Mesenchymal stem cell (in vitro differentiated cells and primary cell): ENCODE measurements at regions not wholly inside any gene's neighbourhood (a gene's known extent, or its start where the extent isn't known, plus 50 kb on each side); places are given as distances from the start of the nearest gene placed in this dataset.
A peak's percentile ranks its signal among the peaks of the same experiment; 100 is the strongest.

Source experiments
- DNase-seq: peaks from one replicate; pipeline ENCODE4 v3.0.0-alpha.2; 2013
- H2AFZ ChIP-seq: one replicate; pipeline ENCODE4 v1.6.1; 2013; ENCODE audit warnings: low read depth, mild to moderate bottlenecking, control low read depth, inconsistent platforms, low read length, moderate library complexity
- H2AK5ac ChIP-seq: 2 replicates; pipeline ENCODE4 v1.6.1; 2013; ENCODE audit warnings: low read length, moderate library complexity, mild to moderate bottlenecking, inconsistent platforms; ENCODE audit not compliant: severe bottlenecking
- H2BK120ac ChIP-seq: one replicate; pipeline ENCODE4 v1.6.1; 2013; ENCODE audit warnings: low read depth, mild to moderate bottlenecking, inconsistent platforms, low read length, moderate library complexity
- H2BK12ac ChIP-seq, 2 experiments: one replicate each; pipeline ENCODE4 v1.6.1; 2013; ENCODE audit warnings: inconsistent platforms in 2 of 2, low read length in 2 of 2, mild to moderate bottlenecking in 2 of 2, moderate library complexity in 2 of 2, control low read depth in 1 of 2
- H2BK15ac ChIP-seq: one replicate; pipeline ENCODE4 v1.6.1; 2013; ENCODE audit warnings: mild to moderate bottlenecking, low read depth, inconsistent platforms; ENCODE audit not compliant: poor library complexity, severe bottlenecking
- H2BK5ac ChIP-seq: 2 replicates; pipeline ENCODE4 v1.6.1; 2013; ENCODE audit warnings: low read depth, mild to moderate bottlenecking, low read length, control low read depth, inconsistent platforms; ENCODE audit not compliant: poor library complexity, severe bottlenecking
- H3K14ac ChIP-seq, 2 experiments: one replicate each; pipeline ENCODE4 v1.6.1; 2013; ENCODE audit warnings: inconsistent platforms in 2 of 2, low read length in 2 of 2, control low read depth in 1 of 2, mild to moderate bottlenecking in 1 of 2, moderate library complexity in 1 of 2
- H3K18ac ChIP-seq, 2 experiments: one replicate each; pipeline ENCODE4 v1.6.1; 2013; ENCODE audit warnings: inconsistent platforms in 2 of 2, low read length in 2 of 2, control low read depth in 1 of 2, low read depth in 1 of 2, mild to moderate bottlenecking in 1 of 2
- H3K23ac ChIP-seq, 2 experiments: one replicate each; pipeline ENCODE4 v1.6.1; 2013; ENCODE audit warnings: inconsistent platforms in 2 of 2, low read length in 2 of 2, mild to moderate bottlenecking in 2 of 2, moderate library complexity in 2 of 2, control low read depth in 1 of 2
- H3K27ac ChIP-seq: 2 replicates; pipeline ENCODE4 v1.5.1; 2013; ENCODE audit warnings: mild to moderate bottlenecking, moderate library complexity, low read length, control low read depth, inconsistent platforms; ENCODE audit not compliant: poor library complexity, severe bottlenecking
- H3K27me3 ChIP-seq, 2 experiments: 2 replicates each; pipeline versions ENCODE4 v1.6.1 to v1.7.0; 2013; ENCODE audit warnings: low read length in 2 of 2, mild to moderate bottlenecking in 2 of 2, moderate library complexity in 2 of 2, control low read depth in 1 of 2, inconsistent platforms in 1 of 2; ENCODE audit not compliant: control insufficient read depth in 1 of 2, insufficient read depth in 1 of 2
- H3K36me3 ChIP-seq, 2 experiments: 2 replicates each; pipeline versions ENCODE4 v1.6.1 to v1.7.0; 2013; ENCODE audit warnings: low read length in 2 of 2, control low read depth in 1 of 2, inconsistent platforms in 1 of 2, low read depth in 1 of 2, mild to moderate bottlenecking in 1 of 2; ENCODE audit not compliant: insufficient read depth in 2 of 2, control insufficient read depth in 1 of 2
- H3K4ac ChIP-seq, 2 experiments: one replicate each; pipeline ENCODE4 v1.6.1; 2013; ENCODE audit warnings: inconsistent platforms in 2 of 2, low read length in 2 of 2, mild to moderate bottlenecking in 2 of 2, moderate library complexity in 2 of 2, control low read depth in 1 of 2, low read depth in 1 of 2
- H3K4me1 ChIP-seq: 2 replicates; pipeline ENCODE4 v1.6.1; 2013; ENCODE audit warnings: low read depth, low read length, control low read depth; ENCODE audit not compliant: control insufficient read depth, insufficient read depth
- H3K4me2 ChIP-seq: 2 replicates; pipeline ENCODE4 v1.6.1; 2013; ENCODE audit warnings: low read length, mild to moderate bottlenecking, inconsistent platforms; ENCODE audit not compliant: poor library complexity, severe bottlenecking
- H3K4me3 ChIP-seq, 2 experiments: 2 replicates each; pipeline versions ENCODE4 v1.5.1 to v1.7.0; 2013; ENCODE audit warnings: low read length in 2 of 2, mild to moderate bottlenecking in 2 of 2, control low read depth in 1 of 2, low read depth in 1 of 2; ENCODE audit not compliant: insufficient read depth in 1 of 2
- H3K79me1 ChIP-seq: replicated peaks from 2 replicates; pipeline ENCODE4 v1.6.1; 2013; ENCODE audit warnings: mild to moderate bottlenecking, control low read depth, low read length, inconsistent platforms; ENCODE audit not compliant: poor library complexity, severe bottlenecking
- H3K9ac ChIP-seq: 2 replicates; pipeline ENCODE4 v1.7.0; 2013; ENCODE audit warnings: mild to moderate bottlenecking, low read length, moderate library complexity
- H3K9me3 ChIP-seq: 2 replicates; pipeline ENCODE4 v1.7.0; 2013; ENCODE audit warnings: mild to moderate bottlenecking, low read length; ENCODE audit not compliant: control insufficient read depth
- H4K8ac ChIP-seq: one replicate; pipeline ENCODE4 v1.6.1; 2013; ENCODE audit warnings: inconsistent platforms, mild to moderate bottlenecking, low read length, moderate library complexity
- H4K91ac ChIP-seq: one replicate; pipeline ENCODE4 v1.6.1; 2013; ENCODE audit warnings: mild to moderate bottlenecking, low read length, inconsistent platforms
- WGBS: methylation state at CpG from one replicate; pipeline ENCODE4 v1.1.7; 2013; ENCODE audit warnings: mixed read lengths; 5-methylcytosine and 5-hydroxymethylcytosine counted together

- H4K91ac ChIP-seq: no peak overlapping the region
- no peak overlapping the region for H2AK5ac ChIP-seq
- peak overlapping the region in 1 of 2 experiments; percentile 40 for H3K4me3 ChIP-seq
- 33% methylated on average over 1 of the region's 2 CpGs for WGBS
- no peaks in the 10 kb centered on the region for H3K79me1 ChIP-seq
- H3K23ac ChIP-seq: no peak overlapping the region
- H3K36me3 ChIP-seq: no peaks in the 10 kb centered on the region
- no peak overlapping the region for H2BK12ac ChIP-seq
- no peak overlapping the region for H3K4ac ChIP-seq
- no peak overlapping the region for H2AFZ ChIP-seq
- no peak overlapping the region for H3K18ac ChIP-seq
- no peak overlapping the region for H2BK15ac ChIP-seq
- H3K9ac ChIP-seq: no peak overlapping the region
- no peaks in the 10 kb centered on the region for H3K9me3 ChIP-seq
- no peak overlapping the region for H3K14ac ChIP-seq
- H3K27me3 ChIP-seq: no peaks in the 10 kb centered on the region
- no peak overlapping the region for H2BK5ac ChIP-seq
- H3K4me2 ChIP-seq: no peak overlapping the region
- no peak overlapping the region for H4K8ac ChIP-seq
- no peaks in the 10 kb centered on the region for H3K4me1 ChIP-seq
- DNase-seq: no peak
- no peak overlapping the region for H2BK120ac ChIP-seq
- no peak overlapping the region for H3K27ac ChIP-seq
Observed at GRCh38 chr4:20403290-20403689, 151.6 kb downstream of the SLIT2 start.

GRCh38 chr4:20403846-20404245, 152.1 kb downstream of the SLIT2 start:
- H3K9ac ChIP-seq: no peak overlapping the region
- no peak overlapping the region for H3K4me3 ChIP-seq
- WGBS: 80% methylated on average over 1 of the region's 1 CpG
- H2BK15ac ChIP-seq: no peak overlapping the region
- no peak overlapping the region for H3K18ac ChIP-seq
- no peak overlapping the region for H2BK120ac ChIP-seq
- no peak overlapping the region for H3K27ac ChIP-seq
- H3K23ac ChIP-seq: no peak overlapping the region
- H3K79me1 ChIP-seq: no peaks in the 10 kb centered on the region
- no peak overlapping the region for H2AK5ac ChIP-seq
- H3K9me3 ChIP-seq: no peaks in the 10 kb centered on the region
- DNase-seq: no peak
- no peak overlapping the region for H4K8ac ChIP-seq
- H2BK5ac ChIP-seq: no peak overlapping the region
- H3K14ac ChIP-seq: no peak overlapping the region
- no peaks in the 10 kb centered on the region for H3K27me3 ChIP-seq
- no peak overlapping the region for H3K4ac ChIP-seq
- no peak overlapping the region for H3K4me2 ChIP-seq
- H2BK12ac ChIP-seq: no peak overlapping the region
- no peaks in the 10 kb centered on the region for H3K4me1 ChIP-seq
- no peaks in the 10 kb centered on the region for H3K36me3 ChIP-seq
- no peak overlapping the region for H2AFZ ChIP-seq
- H4K91ac ChIP-seq: no peak overlapping the region

GRCh38 chr4:20408611-20409010, 156.9 kb downstream of the SLIT2 start:
- WGBS: no CpG with 5 or more reads among the region's 3 CpGs
- no peak overlapping the region for H3K14ac ChIP-seq
- no peak overlapping the region for H3K4me2 ChIP-seq
- H4K91ac ChIP-seq: no peak overlapping the region
- peak overlapping the region; percentile 36 for H3K9ac ChIP-seq
- no peaks in the 10 kb centered on the region for H3K9me3 ChIP-seq
- H3K27ac ChIP-seq: no peak overlapping the region
- H2BK12ac ChIP-seq: no peak overlapping the region
- no peak overlapping the region for H3K4ac ChIP-seq
- no peak overlapping the region for H2AFZ ChIP-seq
- no peaks in the 10 kb centered on the region for H3K36me3 ChIP-seq
- H3K27me3 ChIP-seq: no peaks in the 10 kb centered on the region
- no peak overlapping the region for H3K4me3 ChIP-seq
- H3K79me1 ChIP-seq: peaks cover 2% of the 10 kb centered on the region
- no peaks in the 10 kb centered on the region for H3K4me1 ChIP-seq
- H2AK5ac ChIP-seq: no peak overlapping the region
- no peak overlapping the region for H2BK5ac ChIP-seq
- no peak overlapping the region for H3K23ac ChIP-seq
- H3K18ac ChIP-seq: no peak overlapping the region
- H2BK15ac ChIP-seq: no peak overlapping the region
- no peak overlapping the region for H4K8ac ChIP-seq
- H2BK120ac ChIP-seq: no peak overlapping the region
- DNase-seq: no peak

- no peak overlapping the region for H2BK15ac ChIP-seq
- H3K27ac ChIP-seq: no peak overlapping the region
- no peak overlapping the region for H2BK5ac ChIP-seq
- no peak overlapping the region for H2BK120ac ChIP-seq
- H3K27me3 ChIP-seq: no peaks in the 10 kb centered on the region
- H2AK5ac ChIP-seq: no peak overlapping the region
- no peak for DNase-seq
- no peak overlapping the region for H2AFZ ChIP-seq
- H3K23ac ChIP-seq: no peak overlapping the region
- H3K14ac ChIP-seq: no peak overlapping the region
- H3K79me1 ChIP-seq: peaks cover 2% of the 10 kb centered on the region
- no peak overlapping the region for H3K9ac ChIP-seq
- H3K36me3 ChIP-seq: no peaks in the 10 kb centered on the region
- no peak overlapping the region for H3K18ac ChIP-seq
- no peak overlapping the region for H4K91ac ChIP-seq
- no CpG with 5 or more reads among the region's 1 CpG for WGBS
- H4K8ac ChIP-seq: no peak overlapping the region
- H3K4me2 ChIP-seq: no peak overlapping the region
- H3K9me3 ChIP-seq: no peaks in the 10 kb centered on the region
- no peaks in the 10 kb centered on the region for H3K4me1 ChIP-seq
- no peak overlapping the region for H3K4ac ChIP-seq
- H2BK12ac ChIP-seq: no peak overlapping the region
- H3K4me3 ChIP-seq: no peak overlapping the region
Observed at GRCh38 chr4:20412072-20412471, 160.4 kb downstream of the SLIT2 start.
